H1 (cell line): ENCODE measurements at regions not wholly inside any gene's neighbourhood (a gene's known extent, or its start where the extent isn't known, plus 50 kb on each side); places are given as distances from the start of the nearest gene placed in this dataset.

ENCODE experiments used
- ASH2L ChIP-seq: fragments of 200-600, 300-600 bp; sonication (generic); IDR thresholded peaks from one replicate; pipeline ENCODE4 v1.7.1; 2017; ENCODE audit warnings: low read length
- CTCF ChIP-seq, 3 experiments: IDR thresholded peaks; 1 replicate in 2 of 3; 2 replicates in 1 of 3; pipeline versions ENCODE4 v1.5.1 to v1.6.1; 2011; ENCODE audit warnings: low read length in 3 of 3, mild to moderate bottlenecking in 3 of 3, inconsistent platforms in 2 of 3, low read depth in 1 of 3, moderate library complexity in 1 of 3; ENCODE audit not compliant: insufficient read depth in 1 of 3; ENCODE audit errors: control extremely low read depth in 1 of 3
- JUN ChIP-seq: IDR thresholded peaks from 2 replicates; pipeline ENCODE4 v1.6.1; 2011; ENCODE audit warnings: low read depth, mild to moderate bottlenecking, improper control_type of control experiment, low read length
- JUND ChIP-seq: IDR thresholded peaks from 2 replicates; pipeline ENCODE4 v1.6.1; 2011; ENCODE audit warnings: mild to moderate bottlenecking, improper control_type of control experiment, low read length
- KDM4A ChIP-seq: IDR thresholded peaks from one replicate; pipeline ENCODE4 v1.7.1; 2012; ENCODE audit warnings: low read depth, mild to moderate bottlenecking, moderate library complexity, low read length, inconsistent platforms; ENCODE audit not compliant: severe bottlenecking
- POLR2A ChIP-seq, 2 experiments: IDR thresholded peaks; 1 replicate in 1 of 2; 2 replicates in 1 of 2; pipeline ENCODE4 v1.6.1; 2011; ENCODE audit warnings: low read depth in 2 of 2, low read length in 2 of 2, mild to moderate bottlenecking in 2 of 2; ENCODE audit errors: control extremely low read depth in 1 of 2
- POLR2AphosphoS5 ChIP-seq: IDR thresholded peaks from 2 replicates; pipeline ENCODE4 v1.6.1; 2011; ENCODE audit warnings: low read depth, low read length
- RAD21 ChIP-seq, 2 experiments: IDR thresholded peaks in 1 of 2; conservative IDR thresholded peaks in 1 of 2; 2 replicates each; pipeline ENCODE4 v1.6.1; 2011; ENCODE audit warnings: low read depth in 2 of 2, low read length in 2 of 2, improper control_type of control experiment in 1 of 2, inconsistent platforms in 1 of 2, mild to moderate bottlenecking in 1 of 2, moderate library complexity in 1 of 2
- RXRA ChIP-seq: IDR thresholded peaks from 2 replicates; pipeline ENCODE4 v1.6.1; 2011; ENCODE audit warnings: low read depth, mild to moderate bottlenecking, low read length, moderate library complexity; ENCODE audit not compliant: insufficient read depth
- TEAD4 ChIP-seq: IDR thresholded peaks from 2 replicates; pipeline ENCODE4 v1.6.1; 2012; ENCODE audit warnings: low read depth, low read length, inconsistent platforms, mixed read lengths

GRCh38 chr2:49403637-49404036, 249.3 kb upstream of the FSHR start:
- no peak for TF ChIP-seq ASH2L
- TF ChIP-seq JUND, result no peak
- no peak for TF ChIP-seq POLR2AphosphoS5
- no peak for TF ChIP-seq RXRA
- TF ChIP-seq KDM4A, result no peak
- no peak for TF ChIP-seq RAD21 (IDR thresholded peaks at IDR 0.05 in 1 of 2, conservative IDR thresholded peaks at IDR 0.05 in 1 of 2; ENCODE audit: low read depth in 2 of 2, low read length in 2 of 2)
- TF ChIP-seq CTCF (IDR thresholded peaks at IDR 0.05; ENCODE audit: control extremely low read depth in 1 of 3, insufficient read depth in 1 of 3, low read depth in 1 of 3, low read length in 3 of 3), result no peak
- TF ChIP-seq POLR2A (IDR thresholded peaks at IDR 0.05; ENCODE audit: control extremely low read depth in 1 of 2, low read depth in 2 of 2, low read length in 2 of 2), result no peak
- no peak for TF ChIP-seq TEAD4
- TF ChIP-seq JUN, result no peak
